ENCODE measurements at regions not wholly inside any gene's neighbourhood (a gene's known extent, or its start where the extent isn't known, plus 50 kb on each side); places are given as distances from the start of the nearest gene placed in this dataset.
"Not testable (repeated sequence)": the region's sequence is repeated elsewhere in the genome, so short reads cannot be mapped to it uniquely, and the experiment has no call there.

GRCh38 chr2:11074246-11074820 is 80.9 kb upstream of the SLC66A3 start:
- DNase-seq (ENCODE audit: low read depth, low spot score), result no peak
- in situ Hi-C loops (cut with HindIII; ENCODE audit: low pct_unique_long_range_greater_than_20kb, low sequenced_read_pairs), result no loop called here

DNA sequence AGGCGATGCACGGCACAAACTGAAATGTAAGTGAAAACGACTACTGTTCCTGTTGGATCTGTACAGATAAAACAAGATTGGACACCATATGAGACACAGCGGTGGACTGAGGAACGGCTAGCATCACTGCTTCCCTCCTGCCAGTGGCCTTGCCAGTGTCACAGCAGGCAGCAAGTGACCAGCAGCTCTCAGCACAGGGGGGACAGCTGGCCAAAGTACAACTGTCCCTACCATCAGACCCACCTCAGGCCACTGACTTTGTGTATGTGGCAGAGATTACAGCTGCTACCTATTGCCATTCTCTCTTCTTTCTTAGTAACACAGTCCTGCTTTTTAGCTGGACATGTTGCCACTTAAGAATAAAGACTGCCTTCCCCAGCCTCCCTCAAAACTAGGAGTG is 80.0 kb upstream of the SLC66A3 start:
- in situ Hi-C loops (cut with HindIII; ENCODE audit: low pct_unique_long_range_greater_than_20kb, low sequenced_read_pairs), result no loop called here
- DNase-seq (ENCODE audit: low read depth, low spot score), result no peak

DNA sequence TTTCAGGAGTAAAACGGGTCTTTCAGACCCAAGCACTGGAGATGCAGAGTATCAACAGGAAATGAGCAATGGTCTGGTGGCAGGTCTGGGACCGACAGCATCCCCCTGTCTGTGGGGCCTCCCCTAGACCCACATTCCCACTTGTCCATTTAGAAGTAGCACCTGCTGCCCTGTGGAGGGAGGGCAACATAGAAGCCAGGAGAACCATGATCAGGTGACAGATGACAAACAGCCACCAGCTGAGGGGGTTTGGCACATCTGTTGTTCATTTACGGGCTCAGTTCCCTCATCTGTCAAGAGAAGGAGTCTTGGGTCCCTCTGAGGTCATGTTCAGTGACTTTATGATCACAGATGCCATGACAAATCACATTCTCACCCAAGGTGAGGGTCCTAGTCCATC is 77.9 kb upstream of the SLC66A3 start:
- no peak for DNase-seq (ENCODE audit: low read depth, low spot score)
- in situ Hi-C loops (cut with HindIII; ENCODE audit: low pct_unique_long_range_greater_than_20kb, low sequenced_read_pairs), result no loop called here

GRCh38 chr2:11079136-11079824 is 76.0 kb upstream of the SLC66A3 start:
- in situ Hi-C loops (cut with HindIII; ENCODE audit: low pct_unique_long_range_greater_than_20kb, low sequenced_read_pairs), result no loop called here
- no peak for DNase-seq (ENCODE audit: low read depth, low spot score)

- in situ Hi-C loops (cut with HindIII; ENCODE audit: low pct_unique_long_range_greater_than_20kb, low sequenced_read_pairs), result no loop called here
- DNase-seq (ENCODE audit: low read depth, low spot score), result peak; percentile 34
Observed at GRCh38 chr2:11080253-11081115, 74.8 kb upstream of the SLC66A3 start.

- in situ Hi-C loops (cut with HindIII; ENCODE audit: low pct_unique_long_range_greater_than_20kb, low sequenced_read_pairs), result no loop called here
- DNase-seq (ENCODE audit: low read depth, low spot score), result no peak
Observed at GRCh38 chr2:11082880-11083279, 72.4 kb upstream of the SLC66A3 start.

DNA sequence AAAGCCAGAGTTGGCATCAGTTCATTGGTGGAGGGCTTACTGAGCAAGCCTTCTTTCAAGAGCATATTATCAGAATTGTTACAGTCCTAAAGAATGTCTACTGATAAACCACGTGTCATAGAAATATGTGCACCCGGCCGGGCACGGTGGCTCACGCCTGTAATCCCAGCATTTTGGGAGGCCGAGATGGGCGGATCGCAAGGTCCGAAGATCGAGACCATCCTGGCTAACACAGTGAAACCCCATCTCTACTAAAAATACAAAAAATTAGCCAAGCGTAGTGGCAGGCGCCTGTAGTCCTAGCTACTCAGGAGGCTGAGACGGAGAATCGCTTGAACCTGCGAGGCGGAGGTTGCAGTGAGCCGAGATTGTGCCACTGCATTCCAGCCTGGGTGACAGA is 66.4 kb upstream of the SLC66A3 start:
- in situ Hi-C loops (cut with HindIII; ENCODE audit: low pct_unique_long_range_greater_than_20kb, low sequenced_read_pairs); DNase-seq (ENCODE audit: low read depth, low spot score): not testable (repeated sequence)

DNA sequence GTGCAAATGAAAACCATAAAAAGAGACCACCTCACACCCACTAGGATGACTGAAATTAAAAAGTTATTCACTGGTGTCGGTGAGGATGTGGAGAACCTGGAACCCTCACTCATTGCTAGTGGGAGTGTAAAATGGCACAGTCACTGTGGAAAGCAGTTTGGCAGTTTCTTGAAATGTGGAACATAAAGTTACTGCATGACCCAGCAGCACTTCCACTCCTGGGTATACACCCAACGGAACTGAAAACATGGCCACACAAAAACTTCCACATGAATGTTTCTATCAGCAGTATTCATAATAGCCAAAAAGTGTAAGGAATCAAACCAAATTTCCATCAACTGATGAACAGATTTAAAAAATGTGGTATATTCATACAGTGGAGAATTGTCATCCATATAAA is 65.1 kb upstream of the SLC66A3 start:
- no peak for DNase-seq (ENCODE audit: low read depth, low spot score)
- in situ Hi-C loops (cut with HindIII; ENCODE audit: low pct_unique_long_range_greater_than_20kb, low sequenced_read_pairs), result no loop called here

DNA sequence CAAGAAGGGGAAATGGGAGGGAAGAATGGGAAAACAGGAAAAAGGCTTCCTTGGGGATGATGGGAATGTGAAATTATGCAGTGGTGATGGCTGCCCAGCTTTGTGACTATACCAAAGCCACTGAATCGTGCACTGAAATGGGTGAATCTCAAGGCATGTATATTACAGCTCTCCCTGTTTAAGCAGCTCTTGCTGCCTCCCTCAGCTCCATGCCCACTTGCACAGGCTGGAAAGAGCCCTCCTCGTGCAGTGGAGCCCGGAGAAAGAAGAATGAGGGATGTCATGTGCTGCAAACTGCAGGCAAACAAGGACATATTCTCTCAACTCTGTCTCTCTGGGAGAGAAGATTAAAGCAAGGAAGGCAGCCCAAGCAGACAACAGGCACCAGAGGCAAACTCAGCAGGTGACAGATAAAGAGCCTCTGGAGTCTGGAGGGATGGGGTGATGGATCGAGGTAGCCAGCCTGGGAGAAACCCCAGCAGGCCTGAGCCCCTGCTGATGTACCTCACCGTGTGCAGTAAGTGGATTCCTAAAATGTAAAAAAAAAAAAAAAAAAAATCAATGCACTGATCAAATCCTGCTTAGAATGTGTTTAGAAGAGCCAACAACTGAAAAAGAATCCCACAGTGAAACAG is 62.4 kb upstream of the SLC66A3 start:
- peak; percentile 31 for DNase-seq (ENCODE audit: low read depth, low spot score)
- in situ Hi-C loops (cut with HindIII; ENCODE audit: low pct_unique_long_range_greater_than_20kb, low sequenced_read_pairs), result no loop called here

- in situ Hi-C loops (cut with HindIII; ENCODE audit: low pct_unique_long_range_greater_than_20kb, low sequenced_read_pairs), result no loop called here
- DNase-seq (ENCODE audit: low read depth, low spot score), result no peak
Observed at GRCh38 chr2:11093467-11093866, 61.8 kb upstream of the SLC66A3 start.

DNA sequence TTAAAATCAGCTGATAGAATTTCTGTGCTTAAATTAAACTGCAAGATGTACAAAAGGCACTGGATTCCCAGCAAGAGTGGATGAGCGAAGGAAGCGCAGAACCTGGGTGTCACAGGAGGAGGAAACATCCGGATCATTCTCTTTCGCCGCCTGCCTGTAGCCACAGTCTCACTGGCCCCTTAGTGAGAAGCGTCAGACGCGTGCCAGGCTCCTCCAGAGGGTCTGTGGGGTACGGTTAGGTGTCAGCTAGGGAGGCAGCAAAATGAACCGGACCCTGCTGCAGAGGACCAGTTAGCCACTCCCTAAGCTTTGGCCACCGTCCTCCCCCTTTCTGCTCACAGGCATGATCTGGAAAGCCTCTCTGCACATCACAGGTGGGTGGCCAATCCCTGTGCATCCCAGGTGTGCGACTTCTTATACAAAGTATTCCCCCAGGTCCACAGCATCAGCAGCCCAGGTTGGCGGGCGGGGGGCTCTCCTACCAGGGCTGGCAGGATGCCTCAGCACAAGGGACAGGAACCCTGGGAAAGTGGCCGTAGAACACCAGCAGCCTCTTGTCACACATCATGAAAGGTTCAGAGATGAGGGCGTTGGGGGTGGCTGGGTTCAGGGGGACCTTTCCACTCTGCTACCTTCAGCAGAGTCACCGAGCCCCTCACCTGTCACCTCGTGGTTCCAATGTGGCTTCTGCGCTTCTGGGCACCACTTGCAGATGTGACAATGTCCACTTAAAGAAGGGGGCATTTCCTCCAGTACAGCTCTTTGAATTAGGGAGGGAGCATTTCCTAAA is 61.1 kb upstream of the SLC66A3 start:
- no peak for DNase-seq (ENCODE audit: low read depth, low spot score)
- in situ Hi-C loops (cut with HindIII; ENCODE audit: low pct_unique_long_range_greater_than_20kb, low sequenced_read_pairs), result no loop called here

- no peak for DNase-seq (ENCODE audit: low read depth, low spot score)
- in situ Hi-C loops (cut with HindIII; ENCODE audit: low pct_unique_long_range_greater_than_20kb, low sequenced_read_pairs), result no loop called here
Observed at GRCh38 chr2:11096591-11096990, 58.7 kb upstream of the SLC66A3 start.

GRCh38 chr2:11097038-11097720 is 58.1 kb upstream of the SLC66A3 start:
- in situ Hi-C loops (cut with HindIII; ENCODE audit: low pct_unique_long_range_greater_than_20kb, low sequenced_read_pairs), result no loop called here
- DNase-seq (ENCODE audit: low read depth, low spot score), result no peak

GRCh38 chr2:11097854-11098387 is 57.3 kb upstream of the SLC66A3 start:
- in situ Hi-C loops (cut with HindIII; ENCODE audit: low pct_unique_long_range_greater_than_20kb, low sequenced_read_pairs), result no loop called here

DNA sequence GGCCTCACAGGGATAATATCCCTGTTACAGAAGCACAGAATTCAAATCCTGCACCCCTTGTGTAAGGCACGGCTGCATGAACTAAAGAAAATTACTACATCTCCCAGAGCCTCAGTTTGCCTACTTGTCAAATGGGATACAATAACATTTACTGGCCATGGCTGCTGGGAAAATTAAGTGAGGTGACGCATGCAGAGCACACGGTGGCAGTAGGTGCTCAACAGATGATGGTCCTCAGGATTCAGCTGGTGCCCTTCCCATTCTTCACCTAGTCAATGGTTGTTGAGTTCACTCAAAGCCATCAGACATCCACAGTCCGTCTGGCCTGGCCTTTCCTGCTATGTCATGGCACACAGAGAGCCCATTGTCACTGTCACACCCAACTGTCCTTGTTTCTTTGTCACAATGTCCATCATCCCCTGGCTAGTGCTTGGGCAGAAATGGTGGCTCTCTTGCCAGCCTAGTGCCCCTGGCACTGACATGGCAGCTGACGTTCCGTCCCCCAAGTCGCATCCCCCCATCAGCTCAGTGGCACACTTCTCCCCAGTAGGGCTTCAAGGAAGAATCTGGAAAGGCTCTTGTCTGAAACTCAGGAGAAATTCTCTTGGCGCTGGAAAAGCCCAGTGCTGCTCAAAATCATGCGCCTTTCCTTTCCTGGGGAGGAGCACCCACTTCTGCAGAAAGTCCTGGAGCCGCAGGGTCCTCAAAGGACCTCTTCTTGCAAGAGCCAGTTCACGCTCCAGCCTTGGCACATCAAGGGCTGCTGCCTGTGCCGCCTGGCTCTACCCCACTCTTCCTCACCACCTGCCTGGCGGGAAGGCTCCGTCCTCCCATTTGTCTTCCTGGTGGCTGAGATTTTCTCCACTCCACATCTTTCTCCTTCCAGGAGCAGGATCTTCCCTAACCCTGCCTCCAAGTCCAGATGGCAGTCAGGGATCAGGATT is 55.9 kb upstream of the SLC66A3 start:
- peak; percentile 38 for DNase-seq (ENCODE audit: low read depth, low spot score)
- in situ Hi-C loops (cut with HindIII; ENCODE audit: low pct_unique_long_range_greater_than_20kb, low sequenced_read_pairs), result no loop called here

More at GRCh38 chr2:11097854-11098387, 57.3 kb upstream of the SLC66A3 start:
- no peak for DNase-seq (ENCODE audit: low read depth, low spot score)

- in situ Hi-C loops (cut with HindIII; ENCODE audit: low pct_unique_long_range_greater_than_20kb, low sequenced_read_pairs), result no loop called here
- no peak for DNase-seq (ENCODE audit: low read depth, low spot score)
Observed at GRCh38 chr2:11100130-11100529, 55.1 kb upstream of the SLC66A3 start.

Measured in SK-MEL-5 (cell line).